GM19023 (cell line): ENCODE measurements at regions not wholly inside any gene's neighbourhood (a gene's known extent, or its start where the extent isn't known, plus 50 kb on each side); places are given as distances from the start of the nearest gene placed in this dataset.
"Not testable (repeated sequence)": the region's sequence is repeated elsewhere in the genome, so short reads cannot be mapped to it uniquely, and the experiment has no call there.

Experiments
- ATAC-seq: cut with Tn5 transposase; IDR thresholded peaks from one replicate; pipeline ENCODE4 v1.9.1; 2021; ENCODE audit warnings: mild to moderate bottlenecking, moderate library complexity; ENCODE audit not compliant: unreplicated experiment

DNA sequence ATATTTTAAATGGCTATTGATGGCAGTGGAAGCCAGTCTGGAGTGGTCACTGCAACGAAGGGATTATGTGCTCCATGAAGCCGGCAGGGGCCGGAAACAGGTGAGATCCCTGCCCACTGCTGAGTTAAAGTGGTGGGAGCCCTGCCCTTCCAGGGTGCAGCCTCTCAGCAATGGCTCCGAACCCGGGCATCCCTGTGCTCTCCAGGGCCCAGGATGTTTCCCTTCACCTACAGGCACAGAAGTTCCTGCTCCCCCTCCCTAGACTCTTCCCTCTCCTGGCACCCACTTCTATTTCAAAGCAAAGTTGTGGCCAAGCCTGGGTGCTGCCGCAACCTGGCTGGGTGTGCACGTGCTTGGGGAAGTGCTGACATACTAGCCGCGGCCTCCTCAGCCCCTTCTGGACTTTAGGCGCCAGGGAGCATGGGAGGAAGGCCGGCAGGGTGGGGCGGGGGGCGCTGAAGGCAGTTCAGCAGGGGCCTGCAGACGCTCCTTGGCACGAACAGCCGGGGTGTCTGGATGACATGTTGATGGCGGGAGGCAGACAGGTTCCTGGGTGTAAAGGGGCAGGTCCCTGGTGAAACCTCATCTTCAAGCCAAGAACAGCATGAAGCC lies 452.3 kb downstream of the HTR1B start:
- no peak for ATAC-seq

DNA sequence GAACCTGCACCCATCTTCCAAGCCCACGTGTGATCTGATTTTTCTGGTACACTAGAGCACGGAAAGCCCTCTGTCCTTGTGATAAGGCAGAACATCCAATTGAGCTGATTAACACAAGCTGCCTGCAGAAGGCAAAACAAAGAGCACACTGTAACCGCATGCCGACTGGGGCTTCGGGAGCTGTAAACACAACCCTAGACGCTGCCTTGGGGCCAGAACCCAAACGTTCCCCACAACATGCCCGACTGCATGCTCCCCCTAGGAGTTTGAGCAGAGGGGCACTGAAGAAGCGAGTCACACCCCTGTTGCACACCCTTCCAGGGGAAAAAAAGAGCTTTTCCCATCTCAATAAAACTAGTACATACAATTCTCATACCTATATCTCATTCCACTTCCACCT lies 470.7 kb downstream of the HTR1B start:
- no peak for ATAC-seq

DNA sequence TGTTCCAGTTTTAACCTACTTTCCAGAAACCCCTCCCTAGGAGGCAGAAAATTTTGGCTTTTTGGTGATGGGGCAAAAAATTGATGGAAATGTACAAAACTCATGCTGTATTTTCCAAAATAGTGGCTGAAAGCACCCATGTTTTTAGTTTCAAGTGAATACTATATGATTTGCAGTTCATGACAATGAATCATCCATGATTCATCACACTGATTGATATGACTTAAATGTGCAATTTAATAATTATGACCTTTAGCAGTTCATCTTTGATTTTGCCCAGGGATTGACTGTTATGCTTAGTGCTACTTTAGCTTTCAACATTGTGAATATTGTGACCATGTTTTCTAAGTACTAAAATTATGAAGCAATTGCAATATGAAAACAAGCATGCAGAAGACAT lies 478.7 kb downstream of the HTR1B start:
- ATAC-seq: no peak

DNA sequence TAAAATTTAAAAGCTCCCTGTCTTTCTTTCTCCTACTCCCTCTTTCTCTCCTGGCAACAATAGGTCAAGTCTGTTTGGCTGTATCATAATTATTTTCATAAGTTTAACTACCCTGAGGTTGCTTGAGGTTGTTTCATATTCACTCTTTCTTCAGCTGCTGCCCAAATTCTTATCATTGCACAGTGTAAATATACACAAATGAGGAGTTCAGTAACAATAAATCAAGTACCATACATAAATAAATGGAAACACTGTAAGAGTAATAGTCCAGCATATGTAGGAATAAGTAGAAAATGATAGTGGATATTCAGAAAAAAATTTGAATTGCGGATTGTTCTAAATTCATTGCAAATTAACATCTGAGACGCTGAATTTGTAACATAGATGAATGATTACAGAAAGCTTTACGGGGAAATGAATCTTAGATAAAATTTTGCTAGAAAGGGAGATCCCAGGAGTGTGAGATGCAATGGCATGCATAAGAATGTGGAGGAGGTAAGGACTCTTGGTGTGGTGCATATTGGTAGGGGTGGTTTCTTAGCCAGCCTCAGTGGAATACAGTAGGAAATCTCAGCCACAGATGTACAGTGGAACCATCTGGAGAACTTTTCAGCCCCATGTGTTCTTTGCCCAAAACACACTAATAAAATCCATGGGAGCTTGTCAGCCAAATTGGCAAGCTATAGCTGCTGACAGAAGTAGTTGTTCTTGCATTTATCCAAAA lies 480.7 kb downstream of the HTR1B start:
- no peak for ATAC-seq

DNA sequence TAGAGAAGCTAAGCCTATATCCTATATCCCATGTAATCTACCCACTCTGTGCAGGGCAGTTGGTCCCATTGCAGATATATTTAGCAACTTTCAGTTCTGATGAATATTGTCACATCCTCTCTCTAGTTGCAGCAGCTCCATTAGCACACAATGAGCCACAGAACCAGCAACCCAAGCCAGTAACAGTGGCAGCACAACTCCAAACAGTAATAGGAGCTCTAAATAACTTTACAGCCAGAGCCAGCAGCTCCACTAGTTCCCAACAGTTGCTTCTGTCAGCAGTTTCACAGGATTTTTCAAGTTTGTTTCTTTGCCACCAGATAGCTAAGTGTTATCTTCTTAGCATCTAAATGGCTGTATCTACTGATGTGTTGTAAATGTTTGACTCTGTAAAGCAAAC lies 490.8 kb downstream of the HTR1B start:
- no peak for ATAC-seq

DNA sequence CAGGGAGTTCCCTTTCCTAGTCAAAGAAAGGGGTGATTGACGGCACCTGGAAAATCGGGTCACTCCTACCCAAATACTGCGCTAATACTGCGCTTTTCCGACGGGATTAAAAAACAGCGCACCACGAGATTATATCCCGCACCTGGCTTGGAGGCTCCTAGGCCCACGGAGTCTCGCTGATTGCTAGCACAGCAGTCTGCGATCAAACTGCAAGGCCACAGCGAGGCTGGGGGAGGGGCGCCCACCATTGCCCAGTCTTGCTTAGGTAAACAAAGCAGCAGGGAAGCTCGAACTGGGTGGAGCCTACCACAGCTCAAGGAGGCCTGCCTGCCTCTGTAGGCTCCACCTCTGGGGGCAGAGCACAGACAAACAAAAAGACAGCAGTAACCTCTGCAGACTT lies 504.1 kb downstream of the HTR1B start:
- ATAC-seq: not testable (repeated sequence)

DNA sequence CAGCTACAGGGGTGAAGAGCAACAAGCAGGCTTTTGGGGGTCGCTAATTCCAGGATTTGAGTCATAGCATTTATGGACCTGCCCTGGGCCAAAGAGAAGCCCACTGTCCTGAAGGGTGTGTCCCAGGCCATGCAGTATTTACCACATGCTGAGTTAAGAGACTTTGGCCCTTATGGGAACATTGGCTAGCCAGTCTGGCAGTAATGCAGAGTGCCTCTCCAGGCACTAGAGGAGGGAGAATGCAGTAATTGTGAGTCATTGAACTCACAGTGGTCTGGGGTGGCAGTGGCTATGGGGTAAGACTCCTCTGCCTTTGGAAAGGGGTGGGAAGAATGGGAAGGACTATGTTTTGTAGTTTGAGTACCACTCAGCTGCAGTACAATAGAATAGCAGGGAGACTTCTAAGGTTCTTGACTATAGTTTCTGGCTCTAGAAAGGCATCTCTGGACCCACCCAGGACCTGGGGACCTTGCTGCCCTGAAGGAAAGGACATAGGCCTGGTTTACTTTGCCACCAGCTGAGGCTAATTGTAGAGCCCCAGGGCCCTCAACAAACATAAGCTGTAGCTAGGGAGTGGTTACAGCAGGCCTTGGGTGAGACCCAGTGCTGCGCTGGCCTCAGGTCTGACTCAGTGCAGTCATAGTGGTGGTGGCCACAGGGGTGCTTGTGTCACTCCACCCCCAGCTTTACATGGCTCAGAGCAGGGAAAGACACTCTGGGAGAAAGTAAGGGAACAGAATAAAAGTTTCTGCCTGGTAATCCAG lies 520.9 kb downstream of the HTR1B start:
- ATAC-seq: no peak

DNA sequence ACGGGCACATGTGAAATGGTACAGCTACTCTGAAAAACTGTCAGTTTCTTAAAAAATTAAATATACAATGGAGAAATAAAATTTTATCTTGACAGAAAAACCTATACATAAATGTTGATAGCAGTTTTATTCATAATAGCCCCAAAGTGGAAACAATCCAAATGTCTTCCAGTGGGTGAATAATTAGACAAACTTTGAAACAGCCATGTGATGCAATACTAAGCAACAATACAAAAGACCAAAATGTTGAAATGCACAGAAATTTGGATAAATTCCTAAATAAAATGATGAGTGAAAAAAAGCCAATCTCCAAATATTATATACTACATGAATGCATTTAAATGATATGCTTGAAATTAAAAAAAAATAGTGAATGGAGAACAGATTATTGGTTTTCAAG lies 523.1 kb downstream of the HTR1B start:
- no peak for ATAC-seq

DNA sequence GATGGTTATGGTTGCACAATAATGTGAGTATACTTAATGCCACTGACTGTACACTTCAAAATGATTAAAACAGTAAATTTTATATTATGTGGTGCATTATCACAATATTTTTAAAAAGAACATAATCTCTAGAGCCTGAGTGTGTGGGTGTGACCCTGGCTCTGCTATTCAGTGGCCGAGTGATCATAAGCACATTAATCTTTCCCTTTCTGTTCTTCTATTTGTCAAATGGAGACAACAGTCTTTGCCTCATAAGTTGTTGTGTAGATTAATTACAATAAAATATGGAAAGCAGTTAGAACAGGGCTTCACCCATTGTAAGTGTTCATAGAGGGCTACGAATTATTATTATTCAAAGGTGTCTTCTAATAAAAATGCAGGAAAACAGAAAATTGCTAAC lies 548.6 kb downstream of the HTR1B start:
- ATAC-seq: no peak

DNA sequence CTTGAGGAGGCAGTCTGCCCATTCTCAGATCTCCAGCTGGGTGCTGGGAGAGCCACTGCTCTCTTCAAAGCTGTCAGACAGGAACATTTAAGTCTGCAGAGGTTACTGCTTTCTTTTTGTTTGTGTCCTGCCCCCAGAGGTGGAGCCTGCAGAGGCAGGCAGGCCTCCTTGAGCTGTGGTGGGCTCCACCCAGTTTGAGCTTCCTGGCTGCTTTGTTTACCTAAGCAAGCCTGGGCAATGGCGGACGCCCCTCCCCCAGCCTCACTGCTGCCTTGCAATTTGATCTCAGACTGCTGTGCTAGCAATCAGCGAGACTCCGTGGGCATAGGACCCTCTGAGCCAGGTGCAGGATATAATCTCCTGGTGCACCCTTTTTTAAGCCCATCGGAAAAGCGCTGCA lies 557.8 kb downstream of the HTR1B start:
- not testable (repeated sequence) for ATAC-seq

DNA sequence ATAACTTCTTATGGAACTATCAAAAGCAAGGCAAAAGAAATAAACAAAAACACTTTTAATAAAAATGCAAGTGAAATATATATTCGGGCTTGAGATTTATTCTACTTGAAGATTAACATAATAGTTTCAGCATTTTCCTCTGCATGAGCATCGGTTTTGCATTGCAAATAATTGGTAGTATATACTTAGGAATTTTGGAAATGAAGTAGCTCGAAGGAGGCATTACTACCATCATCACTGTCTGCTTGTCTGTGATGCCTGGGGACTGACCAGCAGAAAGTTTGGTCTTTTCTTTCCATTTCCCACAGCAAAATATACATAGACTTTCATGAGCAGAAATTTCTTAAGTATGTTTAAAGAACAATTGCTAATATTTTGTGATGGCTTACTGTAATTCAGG lies 570.7 kb downstream of the HTR1B start:
- no peak for ATAC-seq

DNA sequence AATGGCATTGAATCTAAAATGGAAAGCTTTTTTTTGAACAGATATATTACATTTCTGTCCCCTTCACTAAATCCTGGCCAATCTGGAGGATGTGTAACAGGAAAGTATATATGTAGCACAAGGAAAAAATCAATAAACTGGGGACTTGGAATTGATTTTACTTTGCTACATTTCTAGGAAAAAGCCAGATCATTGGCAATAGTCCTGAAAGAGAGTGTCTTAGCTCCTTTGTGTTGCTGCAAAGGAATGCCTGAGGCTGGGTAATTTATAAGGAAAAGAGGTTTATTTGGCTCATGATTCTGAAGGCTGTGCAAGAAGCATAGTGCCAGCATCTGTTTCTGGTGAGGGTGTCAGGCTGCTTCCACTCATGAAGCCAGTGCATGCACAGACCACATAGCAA lies 574.9 kb downstream of the HTR1B start:
- no peak for ATAC-seq

DNA sequence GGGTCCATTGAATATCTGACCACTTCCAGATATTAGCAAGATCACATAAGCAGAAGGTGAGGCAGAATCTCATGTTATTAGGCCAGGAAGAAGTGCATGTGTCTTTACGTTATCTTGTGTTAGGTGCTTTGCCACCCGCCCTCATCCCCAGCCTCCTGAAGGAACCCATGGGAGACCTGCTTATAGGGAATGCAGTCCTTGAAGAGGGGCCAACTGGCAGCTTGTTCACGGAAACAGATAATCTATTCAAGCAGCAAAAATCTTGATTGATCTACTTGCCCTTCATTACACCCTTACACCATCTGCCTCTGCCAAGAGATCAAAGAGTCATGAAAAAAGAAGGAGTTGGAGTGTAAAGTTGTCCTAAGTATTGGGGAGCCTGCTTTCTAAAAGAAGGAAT lies 576.4 kb downstream of the HTR1B start:
- no peak for ATAC-seq

DNA sequence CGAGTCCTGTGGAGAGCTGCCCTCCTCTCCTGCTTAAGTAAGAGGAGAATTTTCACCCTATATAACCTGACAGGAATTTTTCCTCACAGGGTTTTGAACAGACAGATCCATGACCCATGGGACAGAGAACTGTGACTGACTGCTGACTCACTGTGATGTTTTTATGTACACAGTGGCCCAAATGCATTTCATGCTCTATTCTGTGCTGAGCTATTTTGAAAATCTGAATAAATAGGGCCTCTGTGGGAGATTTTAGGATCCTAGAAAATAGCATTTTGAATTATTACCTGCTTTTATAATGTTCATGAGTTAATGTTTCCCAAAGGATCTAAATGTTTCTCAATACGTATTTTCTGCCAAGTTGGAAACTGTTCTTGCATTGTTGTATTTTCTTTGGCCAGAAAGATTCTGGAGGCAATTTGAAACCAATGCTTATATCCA lies 577.4 kb downstream of the HTR1B start:
- no peak for ATAC-seq

DNA sequence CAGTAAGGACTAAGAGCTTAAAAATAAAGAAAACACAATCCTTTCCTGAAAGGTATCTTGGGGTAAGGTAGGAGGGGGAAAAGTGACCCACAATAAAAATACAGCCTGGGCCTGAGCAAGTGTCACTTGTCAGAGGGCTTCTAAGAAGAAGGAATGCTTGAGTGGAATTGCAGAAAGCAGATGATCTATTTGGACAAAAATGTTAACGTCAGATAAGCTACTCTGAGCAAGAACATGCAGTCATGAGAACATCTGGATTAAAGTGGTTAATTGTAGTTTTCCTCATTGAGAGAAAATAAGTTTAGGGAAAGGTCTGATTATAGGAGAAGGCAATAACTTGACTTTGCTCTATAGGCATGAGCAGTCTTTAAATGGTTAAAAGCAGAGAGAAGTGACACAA lies 581.9 kb downstream of the HTR1B start:
- ATAC-seq: no peak

DNA sequence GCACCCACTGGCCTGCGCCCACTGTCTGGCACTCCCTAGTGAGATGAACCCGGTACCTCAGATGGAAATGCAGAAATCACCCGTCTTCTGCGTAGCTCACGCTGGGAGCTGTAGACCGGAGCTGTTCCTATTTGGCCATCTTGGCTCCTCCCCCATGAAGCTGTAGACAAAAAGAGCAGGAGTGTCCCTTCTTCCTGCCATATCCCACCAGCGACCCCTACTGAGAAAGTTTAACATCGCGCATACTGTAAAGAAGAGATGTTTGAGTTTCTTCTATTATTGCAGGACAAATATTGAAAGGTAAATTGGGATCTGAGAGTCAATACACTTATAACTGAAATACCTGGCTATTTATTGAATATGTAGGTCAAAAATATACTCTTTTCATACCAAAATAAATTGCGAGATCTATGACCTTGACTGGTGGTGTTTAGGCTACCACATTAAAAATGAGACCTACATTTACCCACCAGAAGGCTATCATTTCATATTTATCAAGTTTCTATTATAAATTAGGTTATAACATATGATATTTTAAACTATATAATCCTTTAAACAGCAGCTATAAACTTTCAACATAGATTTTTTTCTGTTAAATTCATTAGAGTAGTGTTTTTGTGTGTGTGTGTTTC lies 586.3 kb downstream of the HTR1B start:
- ATAC-seq: peak; percentile 66

DNA sequence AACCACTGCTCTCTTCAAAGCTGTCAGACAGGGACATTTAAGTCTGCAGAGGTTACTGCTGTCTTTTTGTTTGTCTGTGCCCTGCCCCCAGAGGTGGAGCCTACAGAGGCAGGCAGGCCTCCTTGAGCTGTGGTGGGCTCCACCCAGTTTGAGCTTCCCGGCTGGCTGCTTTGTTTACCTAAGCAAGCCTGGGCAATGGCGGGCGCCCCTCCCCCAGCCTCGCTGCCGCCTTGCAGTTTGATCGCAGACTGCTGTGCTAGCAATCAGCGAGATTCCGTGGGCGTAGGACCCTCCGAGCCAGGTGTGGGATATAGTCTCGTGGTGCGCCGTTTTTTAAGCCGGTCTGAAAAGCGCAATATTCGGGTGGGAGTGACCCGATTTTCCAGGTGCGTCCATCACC lies 586.9 kb downstream of the HTR1B start:
- ATAC-seq: not testable (repeated sequence)

DNA sequence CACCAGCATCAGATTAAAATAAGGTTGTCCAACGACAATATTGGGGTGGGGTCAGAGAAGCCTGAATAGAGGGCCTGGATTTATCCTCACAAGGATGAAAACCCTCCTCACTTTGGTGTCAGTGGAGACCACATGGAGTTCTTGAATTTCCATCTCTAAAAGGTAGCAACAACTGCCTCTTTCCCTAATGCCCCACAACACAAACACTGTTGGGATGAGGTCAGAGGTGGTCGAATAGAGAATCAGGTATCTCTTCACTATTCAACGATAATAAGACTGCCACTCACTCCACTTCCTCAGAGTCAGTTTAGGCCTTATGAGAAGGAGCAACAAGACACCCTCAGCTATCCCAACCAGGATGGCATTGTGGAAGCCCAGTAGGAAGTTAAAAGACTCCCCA lies 596.1 kb downstream of the HTR1B start:
- no peak for ATAC-seq

DNA sequence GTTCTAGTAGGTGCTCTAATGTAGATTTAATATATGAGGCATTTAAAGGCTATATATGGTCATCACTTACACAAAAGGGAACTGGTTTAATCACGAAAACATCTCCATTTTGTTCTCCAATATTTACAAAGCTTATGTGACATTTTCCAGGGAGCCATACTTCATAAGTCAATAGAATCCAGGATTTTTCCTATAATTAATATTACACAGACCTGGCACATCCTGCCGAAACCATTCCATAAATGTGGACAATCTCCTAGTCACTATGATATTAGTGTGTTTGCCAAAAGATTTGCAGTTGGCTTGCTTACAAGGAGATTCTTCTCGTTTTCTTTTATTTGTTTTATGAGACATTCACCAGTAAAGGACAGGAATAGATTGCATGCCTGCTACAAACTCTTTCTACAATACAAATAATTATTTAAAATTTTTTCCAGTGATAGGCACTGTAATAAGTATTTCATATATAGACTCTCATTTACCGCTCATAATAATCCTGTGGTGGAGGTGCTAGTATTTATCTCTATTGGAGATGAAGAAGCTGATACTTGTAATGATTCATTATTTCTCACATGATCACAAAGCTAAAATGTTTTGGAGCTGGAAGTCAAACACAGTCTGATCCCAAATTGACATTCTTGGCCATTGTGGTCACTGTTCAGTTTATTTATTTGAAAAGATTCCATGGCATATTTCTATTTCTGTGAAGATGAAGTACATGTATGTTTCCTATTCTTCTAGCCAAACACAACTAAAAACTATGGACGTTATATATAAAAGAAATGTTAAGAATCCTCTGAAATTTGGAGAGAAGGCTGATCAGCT lies 597.0 kb downstream of the HTR1B start:
- ATAC-seq: no peak

DNA sequence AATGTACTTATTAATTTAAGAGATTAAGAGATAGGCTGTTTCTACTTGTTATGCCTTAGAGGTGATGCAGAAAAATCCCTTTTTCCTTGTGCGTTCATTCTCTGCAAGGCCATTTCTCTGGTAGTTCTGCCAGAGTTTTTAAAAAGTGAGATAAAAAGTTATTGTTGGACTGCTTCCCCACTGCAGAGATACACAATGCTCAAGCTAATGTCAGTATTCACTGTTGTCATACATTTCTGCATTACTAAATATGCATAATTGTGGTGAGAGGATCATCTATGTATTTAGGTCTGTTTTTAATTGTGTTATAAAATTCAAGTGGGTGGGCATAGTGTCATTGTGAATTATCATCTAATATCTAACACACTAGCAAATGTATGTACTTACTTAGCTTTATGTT lies 600.4 kb downstream of the HTR1B start:
- ATAC-seq: no peak

DNA sequence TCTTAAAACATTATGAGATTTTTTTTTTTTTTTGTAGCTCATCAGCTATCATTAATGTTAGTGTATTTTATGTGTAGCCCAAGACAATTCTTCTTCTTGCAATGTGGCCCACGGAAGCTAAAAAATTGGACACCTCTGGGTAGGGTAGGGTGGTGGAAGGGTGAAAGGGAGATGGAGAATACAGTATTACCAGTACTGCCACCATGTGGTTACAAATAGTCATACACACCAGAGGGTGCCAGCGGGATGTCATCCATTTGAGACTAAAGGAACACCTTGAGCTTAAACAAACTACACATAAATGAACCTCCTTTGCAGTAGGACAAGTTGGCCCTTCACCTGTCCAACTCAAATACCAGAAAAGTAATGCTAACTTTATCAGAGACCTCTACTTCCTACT lies 601.9 kb downstream of the HTR1B start:
- ATAC-seq: peak; percentile 94
